GM23248 (cell line): ENCODE measurements at regions not wholly inside any gene's neighbourhood (a gene's known extent, or its start where the extent isn't known, plus 50 kb on each side); places are given as distances from the start of the nearest gene placed in this dataset.

ENCODE experiments used
- EZH2 ChIP-seq: fragments of 200-600 bp; sonication (generic); IDR thresholded peaks from 2 replicates; pipeline ENCODE4 v1.6.1; 2018; ENCODE audit warnings: antibody characterized with exemption, mild to moderate bottlenecking; ENCODE audit not compliant: insufficient read depth, poor library complexity, severe bottlenecking
- EZH2phosphoT487 ChIP-seq: fragments of 200-600 bp; sonication (generic); IDR thresholded peaks from 2 replicates; pipeline ENCODE4 v1.6.1; 2018; ENCODE audit warnings: antibody characterized with exemption, moderate library complexity, mild to moderate bottlenecking, low read depth; ENCODE audit not compliant: insufficient read depth

DNA sequence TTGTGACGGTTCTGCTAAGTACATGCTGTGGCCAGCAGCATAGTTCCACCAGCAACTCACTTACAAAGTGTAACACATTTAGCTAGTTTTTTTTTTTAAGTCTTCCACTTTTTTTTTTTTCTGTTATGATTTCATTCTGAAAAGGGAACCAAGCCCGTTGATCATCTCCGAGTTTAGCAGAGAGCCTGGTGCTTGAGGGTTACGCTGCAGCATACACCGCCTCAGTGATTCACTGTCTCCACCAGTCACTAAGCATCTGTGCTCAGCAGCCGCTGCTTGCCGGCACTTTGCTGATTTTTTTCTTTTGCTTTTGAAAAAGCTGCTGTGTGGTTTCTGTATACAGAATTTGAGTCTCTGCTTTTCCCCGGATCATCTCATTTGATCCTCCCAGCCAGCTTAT is 194.5 kb upstream of the CDH13 start:
- TF ChIP-seq EZH2 (no peak), EZH2phosphoT487 (no peak)
